ENCODE measurements at regions not wholly inside any gene's neighbourhood (a gene's known extent, or its start where the extent isn't known, plus 50 kb on each side); places are given as distances from the start of the nearest gene placed in this dataset.

GRCh38 chr5:85741972-85742371 is 875.8 kb upstream of the COX7C start:
- H3K27ac ChIP-seq: no peak overlapping the region
- H3K9me3 ChIP-seq: no peaks in the 10 kb centered on the region
- no peaks in the 10 kb centered on the region for H3K27me3 ChIP-seq
- TF ChIP-seq POLR2AphosphoS5 (IDR thresholded peaks at IDR 0.05) (no peak), POLR2A (IDR thresholded peaks at IDR 0.05) (no peak), CTCF (IDR thresholded peaks at IDR 0.05) (no peak), EP300 (IDR thresholded peaks at IDR 0.05; ENCODE audit: low read depth) (no peak)
- DNase-seq: no peak
- H3K4me1 ChIP-seq: no peaks in the 10 kb centered on the region
- in situ Hi-C loops (cut with MboI; ENCODE audit: low pct_ligation_motif_present in 1 of 4, low pct_unique_long_range_greater_than_20kb in 1 of 4, low sequenced_read_pairs in 3 of 4) (no loop called here), intact Hi-C loops (cut with DNase I; ENCODE audit: low total_unique reads) (no loop called here)
- no peak overlapping the region for H3K4me3 ChIP-seq
- H3K36me3 ChIP-seq: no peaks in the 10 kb centered on the region

- H3K4me3 ChIP-seq: no peak overlapping the region
- no peaks in the 10 kb centered on the region for H3K4me1 ChIP-seq
- H3K27me3 ChIP-seq: no peaks in the 10 kb centered on the region
- in situ Hi-C loops (cut with MboI; ENCODE audit: low pct_ligation_motif_present in 1 of 4, low pct_unique_long_range_greater_than_20kb in 1 of 4, low sequenced_read_pairs in 3 of 4): no loop called here
- intact Hi-C loops (cut with DNase I; ENCODE audit: low total_unique reads): no loop called here
- TF ChIP-seq EP300 (IDR thresholded peaks at IDR 0.05; ENCODE audit: low read depth): no peak
- no peaks in the 10 kb centered on the region for H3K9me3 ChIP-seq
- no peaks in the 10 kb centered on the region for H3K36me3 ChIP-seq
- DNase-seq: no peak
- 33 to 39% methylated on average over 1 of the region's 1 CpG for WGBS, 2 donors (ENCODE audit: low coverage in 1 of 2)
- no peak overlapping the region for H3K27ac ChIP-seq
Measured at GRCh38 chr5:85760519-85760918, 857.2 kb upstream of the COX7C start.

GRCh38 chr5:85769347-85769746 is 848.4 kb upstream of the COX7C start:
- in situ Hi-C loops (cut with MboI; ENCODE audit: low pct_ligation_motif_present in 1 of 4, low pct_unique_long_range_greater_than_20kb in 1 of 4, low sequenced_read_pairs in 3 of 4): no loop called here

GRCh38 chr5:85784746-85785145 is 833.0 kb upstream of the COX7C start:
- no peak for TF ChIP-seq CTCF (IDR thresholded peaks at IDR 0.05)
- no peak for TF ChIP-seq POLR2A (IDR thresholded peaks at IDR 0.05)
- TF ChIP-seq POLR2AphosphoS5 (IDR thresholded peaks at IDR 0.05): no peak
- TF ChIP-seq EP300 (IDR thresholded peaks at IDR 0.05; ENCODE audit: low read depth): no peak
- Histone ChIP-seq H3K4me1 (no peaks in the 10 kb centered on the region), H3K27ac (no peak overlapping the region), H3K27me3 (no peaks in the 10 kb centered on the region), H3K36me3 (no peaks in the 10 kb centered on the region), H3K9me3 (no peaks in the 10 kb centered on the region), H3K4me3 (no peak overlapping the region)
- in situ Hi-C loops (cut with MboI; ENCODE audit: low pct_ligation_motif_present in 1 of 4, low pct_unique_long_range_greater_than_20kb in 1 of 4, low sequenced_read_pairs in 3 of 4) (no loop called here), intact Hi-C loops (cut with DNase I; ENCODE audit: low total_unique reads) (no loop called here)
- 90% methylated on average over 2 of the region's 2 CpGs for WGBS, 2 donors (ENCODE audit: low coverage in 1 of 2)
- DNase-seq: no peak

More at GRCh38 chr5:85769347-85769746, 848.4 kb upstream of the COX7C start:
- 67 to 78% methylated on average over 3 of the region's 3 CpGs for whole genome bisulfite sequencing, 2 donors (ENCODE audit: low coverage in 1 of 2)
- intact Hi-C loops (cut with DNase I; ENCODE audit: low total_unique reads): no loop called here
- no peaks in the 10 kb centered on the region for H3K27me3 ChIP-seq
- H3K4me3 ChIP-seq: no peak overlapping the region
- TF ChIP-seq POLR2AphosphoS5 (IDR thresholded peaks at IDR 0.05) (no peak), EP300 (IDR thresholded peaks at IDR 0.05; ENCODE audit: low read depth) (no peak), POLR2A (IDR thresholded peaks at IDR 0.05) (no peak), CTCF (IDR thresholded peaks at IDR 0.05) (no peak)
- H3K36me3 ChIP-seq: no peaks in the 10 kb centered on the region
- H3K4me1 ChIP-seq: no peaks in the 10 kb centered on the region
- no peak for DNase-seq
- no peak overlapping the region for H3K27ac ChIP-seq
- peaks cover 5 to 16% of the 10 kb centered on the region in 2 donors for H3K9me3 ChIP-seq

- intact Hi-C loops (cut with DNase I; ENCODE audit: low total_unique reads): no loop called here
- Histone ChIP-seq H3K36me3 (no peaks in the 10 kb centered on the region), H3K9me3 (no peaks in the 10 kb centered on the region), H3K27ac (no peak overlapping the region), H3K27me3 (no peaks in the 10 kb centered on the region), H3K4me3 (no peak overlapping the region), H3K4me1 (no peaks in the 10 kb centered on the region)
- no peak for TF ChIP-seq EP300 (IDR thresholded peaks at IDR 0.05; ENCODE audit: low read depth)
- TF ChIP-seq POLR2A (IDR thresholded peaks at IDR 0.05): no peak
- TF ChIP-seq CTCF (IDR thresholded peaks at IDR 0.05): no peak
- no peak for TF ChIP-seq POLR2AphosphoS5 (IDR thresholded peaks at IDR 0.05)
- no peak for DNase-seq
- in situ Hi-C loops (cut with MboI; ENCODE audit: low pct_ligation_motif_present in 1 of 4, low pct_unique_long_range_greater_than_20kb in 1 of 4, low sequenced_read_pairs in 3 of 4): no loop called here
- WGBS, 2 donors (ENCODE audit: low coverage in 1 of 2): 43 to 50% methylated on average over 2 to 3 of the region's 3 CpGs
Measured at GRCh38 chr5:85813146-85813545, 804.6 kb upstream of the COX7C start.

Data from transverse colon (tissue), 4 donors.